ENCODE measurements at regions not wholly inside any gene's neighbourhood (a gene's known extent, or its start where the extent isn't known, plus 50 kb on each side); places are given as distances from the start of the nearest gene placed in this dataset.

- no peak for TF ChIP-seq CTCF (conservative IDR thresholded peaks at IDR 0.05; ENCODE audit: low read depth, low read length)
- no peak for TF ChIP-seq RAD21 (IDR thresholded peaks at IDR 0.05; ENCODE audit: low read length)
- TF ChIP-seq CEBPB (IDR thresholded peaks at IDR 0.05; ENCODE audit: low read depth, low read length): no peak
- TF ChIP-seq FOS (IDR thresholded peaks at IDR 0.05; ENCODE audit: low read depth, low read length): no peak
- no peak for TF ChIP-seq BHLHE40 (IDR thresholded peaks at IDR 0.05; ENCODE audit: low read depth, low read length)
These were observed 385.5 kb upstream of the TSHZ2 start for GRCh38 chr20:52586660-52587059.

Measured in IMR-90 (cell line).